ENCODE measurements at regions not wholly inside any gene's neighbourhood (a gene's known extent, or its start where the extent isn't known, plus 50 kb on each side); places are given as distances from the start of the nearest gene placed in this dataset.
A peak's percentile ranks its signal among the peaks of the same experiment; 100 is the strongest.

GRCh38 chr2:46832543-46832942 is 83.1 kb downstream of the MCFD2 start:
- Histone ChIP-seq H3K4me3 (ENCODE audit: low read depth, low read length) (no peak overlapping the region), H3K27ac (ENCODE audit: low read depth, low read length) (no peak overlapping the region), H3K9me3 (ENCODE audit: control insufficient read depth, insufficient read depth, low read length) (peaks cover 13% of the 10 kb centered on the region), H3K27me3 (ENCODE audit: control insufficient read depth, insufficient read depth, low read length) (no peaks in the 10 kb centered on the region)
- ChIA-PET CTCF (interaction anchor here (1.1 kb wide), 1 partner anchor 20 kb away, joined by 3 read pairs; no protein-coding TSS in a partner anchor), POLR2A (no interaction called here)
- TF ChIP-seq CTCF (IDR thresholded peaks at IDR 0.05; ENCODE audit: low read depth, low read length) = no peak
- DNase-seq (ENCODE audit: low read depth, low spot score) = no peak

- H3K4me3 ChIP-seq (ENCODE audit: low read depth, low read length) = no peak overlapping the region
- no peaks in the 10 kb centered on the region for H3K27me3 ChIP-seq (ENCODE audit: control insufficient read depth, insufficient read depth, low read length)
- DNase-seq (ENCODE audit: low read depth, low spot score) = no peak
- peaks cover 13% of the 10 kb centered on the region for H3K9me3 ChIP-seq (ENCODE audit: control insufficient read depth, insufficient read depth, low read length)
- ChIA-PET POLR2A (interaction anchor here (1.3 to 1.6 kb wide), 2 partner anchors 16 to 18 kb away, joined by 4 to 12 read pairs; no protein-coding TSS in a partner anchor), CTCF (no interaction called here)
- no peak for TF ChIP-seq CTCF (IDR thresholded peaks at IDR 0.05; ENCODE audit: low read depth, low read length)
- peak overlapping the region; percentile 58 for H3K27ac ChIP-seq (ENCODE audit: low read depth, low read length)
Measured at GRCh38 chr2:46831869-46832265, 83.7 kb downstream of the MCFD2 start.

GRCh38 chr2:46831051-46831868 is 84.3 kb downstream of the MCFD2 start:
- no peak for DNase-seq (ENCODE audit: low read depth, low spot score)
- no peak overlapping the region for H3K4me3 ChIP-seq (ENCODE audit: low read depth, low read length)
- H3K27me3 ChIP-seq (ENCODE audit: control insufficient read depth, insufficient read depth, low read length) = no peaks in the 10 kb centered on the region
- H3K27ac ChIP-seq (ENCODE audit: low read depth, low read length) = peak overlapping the region; percentile 58
- POLR2A ChIA-PET = interaction anchor here (1.3 to 1.6 kb wide), 2 partner anchors 16 to 19 kb away, joined by 4 to 12 read pairs; no protein-coding TSS in a partner anchor
- CTCF ChIA-PET = interaction anchor here (0.5 kb wide), 1 partner anchor 43 kb away, joined by 3 read pairs; no protein-coding TSS in a partner anchor
- peaks cover 13% of the 10 kb centered on the region for H3K9me3 ChIP-seq (ENCODE audit: control insufficient read depth, insufficient read depth, low read length)
- TF ChIP-seq CTCF (IDR thresholded peaks at IDR 0.05; ENCODE audit: low read depth, low read length) = no peak

GRCh38 chr2:46829231-46829995 is 86.2 kb downstream of the MCFD2 start:
- CTCF ChIA-PET = no interaction called here
- Histone ChIP-seq H3K27ac (ENCODE audit: low read depth, low read length) (no peak overlapping the region), H3K4me3 (ENCODE audit: low read depth, low read length) (no peak overlapping the region), H3K27me3 (ENCODE audit: control insufficient read depth, insufficient read depth, low read length) (no peaks in the 10 kb centered on the region), H3K9me3 (ENCODE audit: control insufficient read depth, insufficient read depth, low read length) (peaks cover 13% of the 10 kb centered on the region)
- POLR2A ChIA-PET = no interaction called here
- TF ChIP-seq CTCF (IDR thresholded peaks at IDR 0.05; ENCODE audit: low read depth, low read length) = no peak
- no peak for DNase-seq (ENCODE audit: low read depth, low spot score)
